Subcutaneous abdominal adipose tissue (tissue), 5 donors: ENCODE measurements at regions not wholly inside any gene's neighbourhood (a gene's known extent, or its start where the extent isn't known, plus 50 kb on each side); places are given as distances from the start of the nearest gene placed in this dataset.

ENCODE experiments used
- H3K27ac ChIP-seq: one replicate; pipeline ENCODE4 v1.7.0; 2013; ENCODE audit warnings: low read depth, mild to moderate bottlenecking, inconsistent platforms, low read length, moderate library complexity
- H3K27me3 ChIP-seq, 5 donors: one replicate each; pipeline ENCODE4 v1.7.0; 2013; ENCODE audit warnings: low read length in 5 of 5, inconsistent platforms in 1 of 5; ENCODE audit not compliant: control insufficient read depth in 5 of 5, insufficient read depth in 4 of 5
- H3K36me3 ChIP-seq, 5 donors: one replicate each; pipeline ENCODE4 v1.7.0; 2013; ENCODE audit warnings: low read length in 5 of 5; ENCODE audit not compliant: control insufficient read depth in 5 of 5, insufficient read depth in 5 of 5
- H3K4me1 ChIP-seq, 5 donors: one replicate each; pipeline ENCODE4 v1.7.0; 2013; ENCODE audit warnings: low read length in 5 of 5, mild to moderate bottlenecking in 3 of 5, moderate library complexity in 1 of 5; ENCODE audit not compliant: control insufficient read depth in 5 of 5, insufficient read depth in 5 of 5
- H3K4me3 ChIP-seq, 5 donors: one replicate each; pipeline ENCODE4 v1.7.0; 2013; ENCODE audit warnings: low read length in 5 of 5, low read depth in 1 of 5
- H3K9ac ChIP-seq, 5 donors: one replicate each; pipeline ENCODE4 v1.7.0; 2013; ENCODE audit warnings: low read length in 5 of 5, mild to moderate bottlenecking in 4 of 5, moderate library complexity in 3 of 5
- H3K9me3 ChIP-seq, 5 donors: one replicate each; pipeline ENCODE4 v1.7.0; 2013; ENCODE audit warnings: low read length in 5 of 5; ENCODE audit not compliant: control insufficient read depth in 5 of 5
- donor health status: healthy.
- donor health status: healthy.
- donor health status: healthy.
- donor health status: healthy.
- donor health status: healthy.

DNA sequence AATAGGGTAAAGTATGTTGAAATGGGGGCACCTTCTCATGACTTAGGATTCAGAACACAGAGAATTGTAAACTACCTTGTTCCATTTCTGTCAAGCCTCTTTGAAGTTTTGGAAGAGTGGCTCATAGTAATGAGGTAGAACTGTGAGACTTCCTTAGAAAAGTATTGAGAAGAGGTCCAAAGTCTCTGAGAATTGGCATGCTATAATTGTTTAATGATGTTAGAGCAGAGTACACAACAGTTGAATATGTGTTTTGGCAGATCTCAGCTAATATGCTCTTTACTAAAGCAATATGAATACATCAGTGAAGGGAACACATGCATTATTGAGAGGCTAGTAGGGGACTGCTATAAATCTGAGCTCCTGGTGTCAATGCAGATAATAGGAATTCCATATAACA, 579.4 kb upstream of the RIOK2 start:
- no peaks in the 10 kb centered on the region for H3K9me3 ChIP-seq
- no peaks in the 10 kb centered on the region for H3K4me1 ChIP-seq
- no peak overlapping the region for H3K4me3 ChIP-seq
- no peak overlapping the region for H3K27ac ChIP-seq
- H3K9ac ChIP-seq, result no peak overlapping the region
- no peaks in the 10 kb centered on the region for H3K36me3 ChIP-seq
- no peaks in the 10 kb centered on the region for H3K27me3 ChIP-seq

DNA sequence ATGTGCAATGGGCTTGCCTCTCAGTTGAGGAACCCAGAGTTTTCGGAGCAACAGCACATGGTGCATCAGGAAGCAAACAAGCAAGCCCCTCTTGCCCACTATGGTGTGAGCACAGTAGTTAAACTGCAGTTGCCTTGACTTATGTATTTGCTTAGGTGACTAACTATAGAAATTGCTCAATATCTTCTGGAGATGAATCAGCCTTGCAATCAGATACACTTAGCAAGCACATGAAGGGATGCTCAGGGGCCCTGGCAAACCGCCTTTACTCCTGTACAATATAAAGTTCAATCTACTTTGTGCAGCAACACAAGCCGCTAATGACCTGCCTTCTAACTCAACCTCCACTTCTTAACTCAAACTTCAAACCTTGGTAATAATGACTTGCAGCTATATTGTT, 581.7 kb upstream of the RIOK2 start:
- H3K4me3 ChIP-seq, result no peak overlapping the region
- H3K27ac ChIP-seq, result no peak overlapping the region
- H3K36me3 ChIP-seq, result no peaks in the 10 kb centered on the region
- H3K4me1 ChIP-seq, result no peaks in the 10 kb centered on the region
- H3K27me3 ChIP-seq, result no peaks in the 10 kb centered on the region
- H3K9ac ChIP-seq, result no peak overlapping the region
- no peaks in the 10 kb centered on the region for H3K9me3 ChIP-seq

DNA sequence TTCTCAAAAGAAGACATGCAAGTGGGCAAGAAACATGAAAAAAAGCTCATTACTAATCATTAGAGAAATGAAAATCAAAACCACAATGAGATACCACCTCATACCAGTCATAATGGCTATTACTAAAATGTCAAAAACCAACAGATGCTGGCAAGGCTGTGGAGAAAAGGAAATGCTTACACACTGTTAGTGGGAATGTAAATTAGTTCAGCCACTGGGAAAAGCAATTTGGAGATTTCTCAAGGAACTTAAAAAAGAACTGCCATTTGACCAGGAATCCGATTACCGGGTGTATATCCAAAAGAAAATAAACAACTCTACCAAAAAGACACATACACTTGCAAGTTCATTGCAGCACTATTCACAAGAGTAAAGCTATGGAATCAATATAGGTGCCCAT, 595.4 kb upstream of the RIOK2 start:
- H3K4me3 ChIP-seq, result no peak overlapping the region

DNA sequence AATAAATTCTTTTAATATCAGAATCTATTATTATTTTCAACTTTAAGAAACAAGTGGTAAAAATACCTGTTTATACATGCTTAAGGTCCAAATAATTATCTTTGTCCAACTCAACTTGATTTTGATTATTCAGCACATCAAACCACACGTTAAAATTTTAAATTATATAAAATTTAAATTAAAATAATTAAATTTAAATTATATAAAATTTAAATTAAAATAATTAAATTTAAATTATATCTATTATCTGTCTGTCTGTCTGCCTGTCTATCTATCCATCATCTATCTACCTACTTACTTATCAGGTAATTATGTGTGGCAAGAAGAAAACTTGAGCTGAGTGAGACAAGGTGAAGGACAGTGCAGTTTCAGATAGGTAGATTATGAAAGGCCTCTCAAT, 605.3 kb upstream of the RIOK2 start:
- H3K4me3 ChIP-seq, result no peak overlapping the region
- no peak overlapping the region for H3K27ac ChIP-seq
- no peaks in the 10 kb centered on the region for H3K9me3 ChIP-seq
- H3K4me1 ChIP-seq, result no peaks in the 10 kb centered on the region
- no peak overlapping the region for H3K9ac ChIP-seq
- no peaks in the 10 kb centered on the region for H3K36me3 ChIP-seq
- no peaks in the 10 kb centered on the region for H3K27me3 ChIP-seq

More for the DNA sequence above, 595.4 kb upstream of the RIOK2 start:
- no peaks in the 10 kb centered on the region for H3K27me3 ChIP-seq
- no peaks in the 10 kb centered on the region for H3K36me3 ChIP-seq
- H3K4me1 ChIP-seq, result no peaks in the 10 kb centered on the region
- H3K9ac ChIP-seq, result no peak overlapping the region
- no peak overlapping the region for H3K27ac ChIP-seq
- H3K9me3 ChIP-seq, result no peaks in the 10 kb centered on the region

DNA sequence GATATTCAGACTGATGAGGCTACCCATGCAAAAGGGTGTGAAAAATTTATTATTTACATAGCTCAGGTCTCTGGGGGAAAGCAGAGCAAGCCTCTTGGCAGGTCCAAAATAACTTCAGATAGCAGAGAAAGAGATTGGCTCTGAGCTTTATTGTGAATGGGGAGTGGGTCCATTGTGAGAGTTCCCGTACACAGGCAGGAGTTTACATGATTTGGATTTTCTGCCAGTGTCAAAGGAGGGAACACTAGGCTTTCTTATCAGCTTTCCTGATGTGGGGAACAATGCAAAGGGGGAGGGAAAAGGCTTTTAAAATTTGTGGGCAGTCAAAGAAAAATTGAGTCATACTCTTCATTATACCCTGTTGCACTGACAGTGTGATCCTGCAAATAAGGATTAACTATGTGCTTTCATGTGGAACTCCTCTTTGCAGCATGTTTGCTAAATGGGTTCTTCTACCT, 615.0 kb upstream of the RIOK2 start:
- no peaks in the 10 kb centered on the region for H3K36me3 ChIP-seq
- H3K9ac ChIP-seq, result no peak overlapping the region
- H3K4me3 ChIP-seq, result no peak overlapping the region
- H3K27ac ChIP-seq, result no peak overlapping the region
- peaks cover 0 to 3% (median 0%) of the 10 kb centered on the region in 5 donors for H3K9me3 ChIP-seq
- H3K4me1 ChIP-seq, result no peaks in the 10 kb centered on the region
- H3K27me3 ChIP-seq, result no peaks in the 10 kb centered on the region

DNA sequence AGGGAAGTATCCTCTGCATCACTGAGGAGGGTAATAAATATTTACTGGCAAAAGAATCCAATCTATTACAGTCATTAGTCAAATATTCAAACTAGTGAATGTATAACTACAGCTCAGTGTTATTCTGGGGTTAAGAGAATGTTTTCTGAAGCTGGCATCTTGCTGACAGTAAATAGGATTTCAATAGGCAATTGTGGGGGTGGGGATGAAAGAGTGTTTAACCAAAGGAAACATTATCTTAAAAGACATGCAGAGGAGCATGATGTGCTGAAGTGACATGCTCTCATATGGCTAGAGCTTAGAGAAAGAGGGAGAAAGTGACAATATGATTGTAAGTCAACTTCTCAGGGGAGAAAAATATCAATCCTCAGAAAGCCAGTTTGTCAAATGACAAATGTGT, 618.4 kb upstream of the RIOK2 start:
- Histone ChIP-seq H3K9ac (no peak overlapping the region), H3K27me3 (no peaks in the 10 kb centered on the region), H3K4me3 (no peak overlapping the region), H3K36me3 (no peaks in the 10 kb centered on the region), H3K9me3 (peaks cover 0 to 9% (median 4%) of the 10 kb centered on the region in 5 donors), H3K27ac (no peak overlapping the region), H3K4me1 (no peaks in the 10 kb centered on the region)

DNA sequence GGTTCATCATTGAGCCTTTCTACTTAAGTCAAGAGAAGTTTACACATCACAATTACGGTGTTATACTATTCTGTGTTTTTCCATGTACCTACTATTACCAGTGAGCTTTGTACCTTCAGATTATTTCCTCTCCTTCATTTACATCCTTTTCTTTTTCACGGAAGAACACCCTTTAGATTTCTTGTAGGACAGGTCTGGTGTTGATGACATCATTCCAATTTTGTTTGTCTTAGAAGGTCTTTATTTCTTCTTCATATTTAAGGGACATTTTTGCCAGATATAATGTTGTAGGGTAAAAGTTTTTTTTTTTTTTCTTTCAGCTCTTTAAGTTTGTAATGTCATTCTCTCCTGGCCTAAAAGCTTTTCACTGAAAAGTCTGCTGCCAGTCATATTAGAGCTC, 637.1 kb upstream of the RIOK2 start:
- Histone ChIP-seq H3K9me3 (peaks cover 0 to 10% (median 5%) of the 10 kb centered on the region in 5 donors), H3K27ac (no peak overlapping the region), H3K9ac (no peak overlapping the region), H3K27me3 (no peaks in the 10 kb centered on the region), H3K36me3 (no peaks in the 10 kb centered on the region), H3K4me3 (no peak overlapping the region), H3K4me1 (no peaks in the 10 kb centered on the region)

DNA sequence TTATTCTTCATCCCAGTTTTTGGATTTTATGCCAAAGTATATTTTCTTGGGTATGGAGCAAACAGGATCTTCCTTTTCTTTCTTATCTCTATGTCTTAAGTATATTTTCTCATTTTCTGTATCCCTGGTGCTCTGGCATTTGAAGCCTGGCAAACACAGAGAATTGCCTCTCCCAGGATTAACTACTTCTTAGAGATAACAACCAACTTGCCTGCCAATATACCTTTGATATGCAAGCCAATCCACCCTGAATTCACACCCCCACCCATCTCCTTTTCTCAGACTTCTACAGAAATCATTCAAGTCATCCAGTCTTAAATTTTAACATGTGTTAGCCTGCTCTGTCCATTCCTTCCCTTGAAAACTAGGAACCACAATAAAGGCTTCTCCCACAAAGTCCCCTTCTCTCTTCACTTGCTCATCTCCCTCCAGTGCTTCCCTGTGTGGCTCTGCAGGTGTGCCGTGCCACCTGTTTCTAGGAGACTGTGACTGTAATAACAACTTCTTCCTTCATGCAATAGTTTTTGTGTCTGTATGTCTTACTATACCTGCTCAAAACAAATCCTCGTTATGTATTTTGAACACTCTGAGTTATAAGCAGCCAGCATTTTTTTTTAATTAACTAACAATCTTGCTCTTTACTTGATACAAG, 649.7 kb upstream of the RIOK2 start:
- no peaks in the 10 kb centered on the region for H3K4me1 ChIP-seq
- no peak overlapping the region for H3K4me3 ChIP-seq
- no peaks in the 10 kb centered on the region for H3K9me3 ChIP-seq
- H3K27me3 ChIP-seq, result no peaks in the 10 kb centered on the region
- H3K27ac ChIP-seq, result no peak overlapping the region
- H3K36me3 ChIP-seq, result no peaks in the 10 kb centered on the region
- no peak overlapping the region for H3K9ac ChIP-seq

DNA sequence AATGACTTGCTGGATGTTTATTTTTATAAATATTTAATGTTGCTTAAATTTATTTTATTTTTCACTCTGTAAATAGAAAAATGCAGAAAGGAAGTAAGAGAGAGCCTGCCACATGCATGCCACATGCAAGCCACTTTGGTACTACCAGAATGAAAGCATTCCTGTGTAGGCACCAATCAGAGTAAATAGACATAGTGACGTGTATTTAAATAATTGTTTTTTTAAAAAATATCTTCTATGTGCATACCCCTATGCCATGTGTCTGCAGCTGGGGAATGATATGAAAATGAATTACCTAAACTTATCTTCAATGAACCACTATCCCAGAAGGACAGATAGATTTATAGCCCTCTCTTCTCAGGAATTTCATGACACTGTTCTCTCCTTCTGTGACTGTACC, 651.5 kb upstream of the RIOK2 start:
- H3K9me3 ChIP-seq, result no peaks in the 10 kb centered on the region
- peaks cover 0 to 15% (median 9%) of the 10 kb centered on the region in 5 donors for H3K4me1 ChIP-seq
- H3K4me3 ChIP-seq, result no peak overlapping the region
- no peaks in the 10 kb centered on the region for H3K36me3 ChIP-seq
- no peak overlapping the region for H3K9ac ChIP-seq
- no peaks in the 10 kb centered on the region for H3K27me3 ChIP-seq
- H3K27ac ChIP-seq, result no peak overlapping the region

DNA sequence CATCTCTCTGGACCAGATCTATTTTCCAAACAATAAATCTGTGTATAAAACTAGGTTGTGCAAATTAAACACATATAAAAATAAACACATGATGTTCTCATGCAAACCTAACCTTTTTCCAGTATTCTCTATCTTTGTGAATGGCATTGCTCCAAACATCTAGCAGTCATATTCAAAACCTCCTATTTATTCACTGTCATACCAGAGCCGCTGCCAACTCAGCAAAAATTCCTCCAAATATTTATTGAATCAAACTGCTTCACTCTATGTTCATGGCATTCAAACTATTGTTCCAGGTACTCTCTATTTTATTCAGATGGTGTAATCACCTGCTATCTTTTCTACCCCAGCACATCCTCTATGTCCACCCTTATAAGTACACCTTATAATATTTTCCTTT, 652.1 kb upstream of the RIOK2 start:
- Histone ChIP-seq H3K9me3 (no peaks in the 10 kb centered on the region), H3K27ac (no peak overlapping the region), H3K27me3 (no peaks in the 10 kb centered on the region), H3K36me3 (no peaks in the 10 kb centered on the region), H3K4me1 (peaks cover 0 to 20% (median 14%) of the 10 kb centered on the region in 5 donors), H3K4me3 (no peak overlapping the region), H3K9ac (no peak overlapping the region)
